MM.1S (cell line): ENCODE measurements at regions not wholly inside any gene's neighbourhood (a gene's known extent, or its start where the extent isn't known, plus 50 kb on each side); places are given as distances from the start of the nearest gene placed in this dataset.

Source experiments
- DNase-seq: peaks from one replicate; pipeline ENCODE4 v3.0.0-alpha.2; 2015
- H2AFZ ChIP-seq: fragments of 300-600 bp; sonication (generic); 2 replicates; pipeline ENCODE4 v1.6.0; 2016; ENCODE audit warnings: antibody characterized with exemption, low read length
- H3F3A ChIP-seq: fragments of 300-600 bp; sonication (generic); 2 replicates; pipeline ENCODE4 v1.6.1; 2016; ENCODE audit warnings: mild to moderate bottlenecking, antibody characterized with exemption, low read length, moderate library complexity, mixed read lengths; ENCODE audit not compliant: insufficient read depth
- H3K27ac ChIP-seq: fragments of 300-600 bp; sonication (generic); 2 replicates; pipeline ENCODE4 v1.5.1; 2016; ENCODE audit warnings: mild to moderate bottlenecking, low read length
- H3K27me3 ChIP-seq: fragments of 300-600 bp; sonication (generic); replicated peaks from 2 replicates; pipeline ENCODE4 v1.6.0; 2016; ENCODE audit warnings: low read length; ENCODE audit not compliant: insufficient read depth
- H3K36me3 ChIP-seq: fragments of 300-600 bp; sonication (generic); replicated peaks from 2 replicates; pipeline ENCODE4 v1.6.1; 2016; ENCODE audit warnings: mild to moderate bottlenecking, low read length, mixed read lengths; ENCODE audit not compliant: insufficient read depth
- H3K4me1 ChIP-seq: fragments of 300-600 bp; sonication (generic); 2 replicates; pipeline ENCODE4 v1.6.1; 2016; ENCODE audit warnings: low read length, mixed read lengths
- H3K4me2 ChIP-seq: fragments of 300-600 bp; sonication (generic); 2 replicates; pipeline ENCODE4 v1.6.0; 2016; ENCODE audit warnings: low read depth, low read length
- H3K4me3 ChIP-seq: fragments of 300-600 bp; sonication (generic); 2 replicates; pipeline ENCODE4 v1.5.1; 2016; ENCODE audit warnings: low read length, mixed read lengths
- H3K79me2 ChIP-seq: fragments of 300-600 bp; sonication (generic); 2 replicates; pipeline ENCODE4 v1.6.1; 2016; ENCODE audit warnings: mixed run types, low read length, mixed read lengths
- H3K9ac ChIP-seq: fragments of 300-600 bp; sonication (generic); 2 replicates; pipeline ENCODE4 v1.6.1; 2016; ENCODE audit warnings: low read length, mixed read lengths
- H3K9me2 ChIP-seq: fragments of 300-600 bp; sonication (generic); replicated peaks from 2 replicates; pipeline ENCODE4 v1.6.1; 2016; ENCODE audit warnings: mild to moderate bottlenecking, low read length, mixed read lengths; ENCODE audit not compliant: insufficient read depth
- H3K9me3 ChIP-seq: fragments of 300-600 bp; sonication (generic); replicated peaks from 2 replicates; pipeline ENCODE4 v1.6.1; 2016; ENCODE audit warnings: mild to moderate bottlenecking, low read length, mixed read lengths; ENCODE audit not compliant: insufficient read depth
- H4K20me1 ChIP-seq: fragments of 300-600 bp; sonication (generic); 2 replicates; pipeline ENCODE4 v1.6.1; 2016; ENCODE audit warnings: mild to moderate bottlenecking, low read length, moderate library complexity, mixed read lengths; ENCODE audit not compliant: insufficient read depth
- EZH2 ChIP-seq: fragments of 300-600 bp; sonication (generic); optimal IDR thresholded peaks from 2 replicates; pipeline ENCODE3; 2017; ENCODE audit warnings: low read depth, mild to moderate bottlenecking, antibody characterized with exemption, low read length, mixed read lengths
- EZH2phosphoT487 ChIP-seq: fragments of 300-600 bp; sonication (generic); IDR thresholded peaks from 2 replicates; pipeline ENCODE4 v1.6.1; 2018; ENCODE audit warnings: antibody characterized with exemption, low read length
- TF ChIP-seq, protein P1 (sequence below): fragments of 300-600 bp; sonication (generic); IDR thresholded peaks from 2 replicates; pipeline ENCODE4 v1.5.1; 2016; ENCODE audit warnings: antibody characterized with exemption, low read length, mixed read lengths

DNA sequence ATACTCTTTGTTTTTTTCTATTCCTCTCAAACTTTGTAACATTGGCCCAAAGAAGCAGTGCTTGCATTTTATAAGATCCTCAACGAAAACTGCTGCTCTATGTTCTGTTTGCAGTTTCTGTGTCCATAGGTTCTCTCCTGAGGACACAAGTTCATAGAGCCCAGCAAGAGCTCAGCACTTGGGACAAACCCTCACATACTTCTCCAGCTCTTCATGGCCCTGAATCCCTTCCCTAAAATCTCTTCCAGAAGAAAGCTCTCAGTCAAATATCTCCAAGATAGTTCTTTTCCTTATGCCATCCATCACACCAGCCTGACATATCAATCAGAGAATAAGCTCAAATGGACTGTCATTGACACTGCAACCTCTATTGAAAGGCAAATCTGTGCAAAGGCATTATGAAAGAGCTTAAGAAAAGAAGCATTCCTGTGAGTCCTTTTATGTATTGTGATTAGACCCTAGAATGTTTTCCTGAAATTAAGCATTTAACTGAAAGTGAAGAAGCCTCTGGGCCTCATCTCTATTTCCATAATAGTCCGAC lies 405.5 kb downstream of the ANKRD7 start:
- no peak overlapping the region for H2AFZ ChIP-seq
- H3K9me2 ChIP-seq, result no peaks in the 10 kb centered on the region
- no peak for DNase-seq
- H3K4me2 ChIP-seq, result no peak overlapping the region
- H3K4me1 ChIP-seq, result no peaks in the 10 kb centered on the region
- no peak overlapping the region for H3K4me3 ChIP-seq
- TF ChIP-seq, protein P1, sequence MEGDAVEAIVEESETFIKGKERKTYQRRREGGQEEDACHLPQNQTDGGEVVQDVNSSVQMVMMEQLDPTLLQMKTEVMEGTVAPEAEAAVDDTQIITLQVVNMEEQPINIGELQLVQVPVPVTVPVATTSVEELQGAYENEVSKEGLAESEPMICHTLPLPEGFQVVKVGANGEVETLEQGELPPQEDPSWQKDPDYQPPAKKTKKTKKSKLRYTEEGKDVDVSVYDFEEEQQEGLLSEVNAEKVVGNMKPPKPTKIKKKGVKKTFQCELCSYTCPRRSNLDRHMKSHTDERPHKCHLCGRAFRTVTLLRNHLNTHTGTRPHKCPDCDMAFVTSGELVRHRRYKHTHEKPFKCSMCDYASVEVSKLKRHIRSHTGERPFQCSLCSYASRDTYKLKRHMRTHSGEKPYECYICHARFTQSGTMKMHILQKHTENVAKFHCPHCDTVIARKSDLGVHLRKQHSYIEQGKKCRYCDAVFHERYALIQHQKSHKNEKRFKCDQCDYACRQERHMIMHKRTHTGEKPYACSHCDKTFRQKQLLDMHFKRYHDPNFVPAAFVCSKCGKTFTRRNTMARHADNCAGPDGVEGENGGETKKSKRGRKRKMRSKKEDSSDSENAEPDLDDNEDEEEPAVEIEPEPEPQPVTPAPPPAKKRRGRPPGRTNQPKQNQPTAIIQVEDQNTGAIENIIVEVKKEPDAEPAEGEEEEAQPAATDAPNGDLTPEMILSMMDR, result no peak
- no peak for TF ChIP-seq EZH2phosphoT487
- no peak for TF ChIP-seq EZH2
- H3K27me3 ChIP-seq, result no peaks in the 10 kb centered on the region
- H3K9ac ChIP-seq, result no peak overlapping the region
- no peaks in the 10 kb centered on the region for H3K79me2 ChIP-seq
- H3K27ac ChIP-seq, result no peak overlapping the region
- no peaks in the 10 kb centered on the region for H3K36me3 ChIP-seq
- no peaks in the 10 kb centered on the region for H3K9me3 ChIP-seq
- H3F3A ChIP-seq, result no peaks in the 10 kb centered on the region
- no peaks in the 10 kb centered on the region for H4K20me1 ChIP-seq

DNA sequence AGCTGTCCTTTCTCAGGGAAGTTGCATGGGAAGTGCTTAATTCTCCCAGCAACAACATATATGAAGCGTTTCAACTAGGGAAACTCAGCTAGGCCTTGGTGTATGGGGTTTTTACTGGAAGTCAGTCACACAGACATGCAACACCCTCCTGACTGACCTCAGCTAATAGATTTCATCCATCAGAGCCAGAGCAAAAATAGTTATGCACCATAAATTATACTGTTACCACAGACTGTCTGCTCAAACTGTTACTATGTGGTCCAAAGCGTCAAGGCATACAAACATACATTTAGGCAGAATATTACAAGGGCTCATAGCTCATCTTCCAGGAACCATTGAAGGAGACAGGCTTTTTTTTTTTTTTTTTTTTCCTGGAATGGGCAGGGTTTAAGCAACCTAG lies 417.9 kb downstream of the ANKRD7 start:
- Histone ChIP-seq H4K20me1 (no peaks in the 10 kb centered on the region), H3K9ac (no peak overlapping the region), H3K9me2 (no peaks in the 10 kb centered on the region), H3K4me1 (no peaks in the 10 kb centered on the region), H3K4me3 (no peak overlapping the region), H3K4me2 (no peak overlapping the region), H3K27ac (no peak overlapping the region), H3F3A (no peaks in the 10 kb centered on the region), H3K36me3 (0 out of 2 replicates have a peak, but pooled peaks cover 3% of the 10 kb centered on the region), H3K9me3 (no peaks in the 10 kb centered on the region), H3K27me3 (no peaks in the 10 kb centered on the region), H3K79me2 (no peaks in the 10 kb centered on the region), H2AFZ (no peak overlapping the region)
- no peak for DNase-seq
- TF ChIP-seq EZH2phosphoT487, result no peak
- TF ChIP-seq, protein P1, result no peak
- TF ChIP-seq EZH2, result no peak

DNA sequence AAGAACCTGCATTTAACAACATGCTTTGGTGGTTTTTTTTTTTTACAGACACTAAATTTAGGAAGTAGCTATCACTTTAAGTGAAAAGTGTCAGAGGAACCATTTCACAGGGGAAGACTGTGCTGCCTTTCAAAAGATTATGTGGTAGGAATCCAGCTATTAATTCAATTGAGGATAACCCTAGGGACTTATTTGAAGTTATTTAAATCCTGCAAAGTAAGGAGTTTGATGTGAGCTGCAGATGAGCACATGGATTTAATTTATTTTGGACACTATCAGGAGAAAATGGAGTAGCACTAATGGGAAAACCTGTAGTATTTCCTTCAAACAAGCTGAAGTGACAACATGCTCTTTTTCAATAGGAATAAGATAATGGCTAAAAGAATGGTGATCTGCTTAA lies 419.8 kb downstream of the ANKRD7 start:
- no peaks in the 10 kb centered on the region for H4K20me1 ChIP-seq
- no peak for DNase-seq
- H3K4me3 ChIP-seq, result no peak overlapping the region
- H2AFZ ChIP-seq, result no peak overlapping the region
- H3F3A ChIP-seq, result no peaks in the 10 kb centered on the region
- H3K9me2 ChIP-seq, result no peaks in the 10 kb centered on the region
- TF ChIP-seq EZH2phosphoT487 (no peak), EZH2 (no peak)
- TF ChIP-seq, protein P1, result no peak
- H3K4me1 ChIP-seq, result no peaks in the 10 kb centered on the region
- H3K79me2 ChIP-seq, result no peaks in the 10 kb centered on the region
- H3K4me2 ChIP-seq, result no peak overlapping the region
- H3K9ac ChIP-seq, result no peak overlapping the region
- H3K27me3 ChIP-seq, result no peaks in the 10 kb centered on the region
- no peaks in the 10 kb centered on the region for H3K9me3 ChIP-seq
- 0 out of 2 replicates have a peak, but pooled peaks cover 3% of the 10 kb centered on the region for H3K36me3 ChIP-seq
- H3K27ac ChIP-seq, result no peak overlapping the region
